GM18517 (cell line): ENCODE measurements at regions not wholly inside any gene's neighbourhood (a gene's known extent, or its start where the extent isn't known, plus 50 kb on each side); places are given as distances from the start of the nearest gene placed in this dataset.

Experiments
- ATAC-seq: cut with Tn5 transposase; IDR thresholded peaks from one replicate; pipeline ENCODE4 v1.9.1; 2021; ENCODE audit warnings: mild to moderate bottlenecking, moderate library complexity; ENCODE audit not compliant: unreplicated experiment

DNA sequence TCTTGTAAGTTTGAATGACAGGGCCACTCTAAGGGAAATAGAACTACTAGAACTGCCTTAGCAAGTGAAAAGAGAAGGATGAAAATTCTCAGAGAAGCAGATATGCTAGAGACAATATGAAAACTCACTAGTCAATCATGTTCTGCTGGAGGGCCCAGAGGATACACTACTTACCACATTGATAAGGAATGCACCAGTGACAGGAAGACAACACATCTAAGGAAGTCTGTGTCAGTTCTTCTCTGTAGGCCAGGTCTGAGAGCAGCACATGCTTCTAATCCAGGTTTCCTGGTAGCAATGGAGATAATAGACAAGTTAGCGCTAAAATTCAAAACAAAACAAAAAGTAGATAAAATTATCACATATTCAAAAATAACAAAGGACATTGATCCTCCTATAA, 235.2 kb upstream of the AKR1E2 start:
- no peak for ATAC-seq

GRCh38 chr10:4588824-4589223, 237.2 kb upstream of the AKR1E2 start:
- no peak for ATAC-seq

DNA sequence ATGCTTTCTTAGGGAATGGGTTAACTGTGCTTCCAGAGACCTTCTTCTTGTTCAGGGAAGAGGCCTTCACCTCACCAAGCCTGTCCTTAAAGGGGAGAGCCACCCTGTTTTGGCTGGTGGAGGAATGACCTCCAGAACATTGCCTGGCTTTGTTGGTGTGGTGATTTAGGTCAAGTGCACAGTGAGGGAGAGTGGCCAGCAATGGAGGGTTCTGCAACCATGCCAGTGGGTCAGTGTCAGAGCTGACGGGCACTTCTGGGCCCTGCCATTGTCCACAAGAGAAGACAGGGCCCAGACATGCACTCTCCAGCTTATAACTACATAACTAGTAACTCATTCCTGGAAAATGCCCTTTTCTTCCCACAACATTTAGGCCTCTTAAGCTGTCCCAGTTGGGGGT, 238.5 kb upstream of the AKR1E2 start:
- ATAC-seq: no peak

GRCh38 chr10:4586776-4587175, 239.2 kb upstream of the AKR1E2 start:
- ATAC-seq: no peak

DNA sequence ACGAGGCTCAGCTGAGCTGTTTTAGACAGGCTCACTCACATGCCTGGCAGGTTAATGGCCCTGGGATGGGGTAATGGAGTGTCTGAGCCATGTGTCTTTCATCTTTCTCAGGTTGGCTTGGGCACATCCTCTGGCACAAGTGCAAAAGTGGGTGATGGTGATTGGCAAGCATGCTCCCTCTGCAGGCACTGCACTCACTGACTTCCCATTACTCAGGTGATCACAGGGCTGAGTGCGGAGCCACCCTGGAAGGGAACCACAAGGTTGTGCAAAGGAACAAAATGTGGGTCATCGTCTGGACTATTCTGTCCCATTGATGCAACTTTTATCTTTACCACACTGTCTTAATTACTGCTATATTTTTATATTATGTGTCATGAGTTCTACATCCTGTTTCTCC, 244.1 kb upstream of the AKR1E2 start:
- no peak for ATAC-seq

DNA sequence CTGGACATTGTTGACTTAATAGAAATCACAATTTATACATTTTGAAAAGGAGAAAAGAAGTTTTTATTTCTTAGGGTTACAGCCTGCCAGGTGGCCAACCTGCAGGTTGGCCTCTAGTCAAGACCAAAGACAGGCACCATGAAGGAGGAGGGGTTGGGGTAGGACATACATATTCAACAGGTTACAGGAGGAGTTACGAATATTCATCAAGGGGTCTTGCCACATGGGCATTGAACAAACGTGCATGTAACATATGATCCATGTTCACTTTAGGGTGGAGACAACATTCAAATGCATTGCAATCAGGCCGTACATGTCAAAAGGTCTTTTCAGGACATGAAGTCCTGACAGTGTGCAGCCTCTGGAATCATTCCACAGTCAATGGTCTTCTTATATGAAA, 246.2 kb upstream of the AKR1E2 start:
- ATAC-seq: no peak

DNA sequence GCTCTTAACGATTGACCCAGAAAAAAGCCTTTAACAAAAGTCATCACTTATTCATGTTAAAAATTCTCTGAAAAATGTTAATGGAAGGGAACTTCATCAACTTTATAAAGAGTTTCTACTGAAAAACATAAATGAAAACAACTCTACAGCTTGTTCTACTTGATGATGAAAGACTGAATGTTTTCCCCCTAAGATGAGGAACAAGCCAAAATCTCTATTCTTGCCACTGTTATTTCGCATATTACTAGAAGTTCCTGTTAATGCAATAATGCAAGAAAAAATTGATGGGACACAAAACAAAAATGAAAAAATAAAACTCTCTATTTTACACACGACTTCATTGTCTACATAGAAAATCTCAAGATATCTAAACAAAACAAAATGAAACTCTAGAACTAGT, 249.8 kb upstream of the AKR1E2 start:
- no peak for ATAC-seq

- no peak for ATAC-seq
These were observed 256.9 kb upstream of the AKR1E2 start for GRCh38 chr10:4569151-4569550.

DNA sequence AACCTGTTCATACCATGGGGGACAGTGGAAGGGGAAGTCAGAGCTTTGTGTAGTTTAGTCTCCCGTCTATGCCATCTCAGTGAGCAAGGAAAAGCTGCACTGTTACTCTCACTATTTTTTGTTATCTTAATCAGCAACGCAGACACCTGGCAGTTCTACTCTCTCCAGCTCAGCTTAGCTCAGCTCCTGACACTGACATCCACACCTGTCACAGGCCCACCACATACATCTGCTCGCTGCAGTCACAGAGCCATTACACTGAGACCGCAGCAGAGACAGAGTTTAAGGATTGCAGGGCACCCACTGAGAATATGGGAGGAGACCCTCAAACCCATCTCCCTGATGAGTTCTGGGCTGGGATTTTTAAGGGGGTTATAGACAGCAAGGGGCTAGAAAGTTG, 257.3 kb upstream of the AKR1E2 start:
- ATAC-seq: no peak

- ATAC-seq: no peak
These were observed 257.9 kb upstream of the AKR1E2 start for GRCh38 chr10:4568086-4568485.

- no peak for ATAC-seq
These were observed 258.4 kb upstream of the AKR1E2 start for GRCh38 chr10:4567637-4568036.

- ATAC-seq: no peak
These were observed 260.0 kb upstream of the AKR1E2 start for GRCh38 chr10:4566011-4566410.

DNA sequence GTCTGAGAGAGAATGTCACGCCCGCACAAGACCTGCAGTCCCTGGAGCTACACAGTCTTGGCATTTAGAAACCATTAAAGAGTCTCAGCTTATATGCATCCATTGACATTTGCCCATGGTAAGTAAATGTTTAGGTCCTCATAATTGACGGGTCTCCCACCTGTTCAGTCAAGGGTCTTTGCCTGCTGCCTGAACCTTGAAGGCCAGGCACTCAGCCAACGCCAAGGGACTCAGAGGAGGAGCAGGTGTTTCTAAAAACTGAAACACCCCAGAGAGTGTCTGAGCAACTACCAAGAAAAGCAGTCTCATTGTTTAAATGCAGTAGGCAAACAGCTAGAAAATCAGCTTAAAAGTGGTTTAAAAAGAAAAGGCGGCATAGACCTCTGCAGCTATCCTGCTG, 264.7 kb upstream of the AKR1E2 start:
- ATAC-seq: no peak

DNA sequence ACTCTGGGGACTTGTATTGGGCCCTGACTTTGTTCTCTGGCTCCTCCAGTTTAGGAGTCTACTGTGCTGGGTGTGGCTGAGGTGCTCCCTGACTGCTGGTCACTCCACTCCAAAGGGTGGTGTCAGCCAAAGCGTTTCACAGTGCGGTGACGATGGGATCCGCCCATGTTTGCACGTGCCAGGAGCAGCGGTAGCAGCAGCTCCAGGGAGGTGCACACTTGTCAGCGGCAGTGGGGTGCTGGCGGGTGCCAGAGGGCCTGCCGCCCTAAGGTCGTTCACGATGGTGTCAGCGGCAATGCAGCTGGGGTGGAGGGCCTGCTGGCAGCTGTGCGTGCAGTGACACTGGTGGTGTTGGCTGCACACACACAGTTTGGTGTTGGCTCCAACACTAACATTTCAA, 268.5 kb upstream of the AKR1E2 start:
- ATAC-seq: no peak

DNA sequence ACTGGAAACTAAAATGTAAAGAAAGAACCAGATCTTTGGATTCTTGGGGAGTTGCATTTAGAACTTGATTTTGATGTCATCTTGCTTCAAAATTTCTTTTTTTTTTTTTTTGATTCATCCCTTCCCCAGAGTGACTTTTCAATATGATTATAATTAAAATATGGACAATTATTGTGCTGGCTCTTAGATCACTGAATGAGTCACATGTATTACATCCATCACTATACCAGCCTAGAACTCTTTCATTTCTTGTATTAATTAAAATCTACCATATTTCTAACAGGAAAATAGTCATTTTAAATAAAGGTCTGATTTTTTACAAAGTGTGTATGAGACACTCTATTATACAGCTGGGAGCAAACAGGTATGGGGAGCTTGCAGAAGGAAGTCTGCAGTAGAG, 269.5 kb upstream of the AKR1E2 start:
- no peak for ATAC-seq

GRCh38 chr10:4555920-4556319, 270.1 kb upstream of the AKR1E2 start:
- no peak for ATAC-seq

DNA sequence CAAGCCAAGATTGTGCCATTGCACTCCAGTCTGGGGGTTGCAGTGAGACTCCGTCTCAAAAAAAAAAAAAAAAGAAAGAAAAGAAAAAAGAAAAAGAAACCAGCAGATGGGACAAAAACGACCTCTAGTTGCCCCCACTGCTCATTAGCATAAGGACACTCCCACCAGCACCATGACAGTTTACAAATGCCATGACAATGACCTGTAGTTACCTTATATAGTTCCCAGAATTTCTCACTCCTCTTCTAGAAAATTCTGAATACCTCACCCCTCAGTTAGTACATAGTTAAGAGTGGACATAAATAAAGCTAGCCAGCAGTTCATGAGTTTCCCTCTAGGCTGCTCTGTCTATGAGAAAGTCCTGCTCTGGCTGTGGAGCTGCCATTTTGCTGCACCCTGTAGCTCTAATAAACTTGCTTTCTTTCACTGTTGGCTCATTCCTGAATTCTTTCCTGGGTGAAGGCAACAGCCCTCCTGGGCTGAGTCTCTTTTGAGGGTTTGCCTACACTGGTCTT, 276.8 kb upstream of the AKR1E2 start:
- no peak for ATAC-seq

GRCh38 chr10:4546931-4547330, 279.1 kb upstream of the AKR1E2 start:
- no peak for ATAC-seq

GRCh38 chr10:4546500-4546899, 279.5 kb upstream of the AKR1E2 start:
- ATAC-seq: no peak

DNA sequence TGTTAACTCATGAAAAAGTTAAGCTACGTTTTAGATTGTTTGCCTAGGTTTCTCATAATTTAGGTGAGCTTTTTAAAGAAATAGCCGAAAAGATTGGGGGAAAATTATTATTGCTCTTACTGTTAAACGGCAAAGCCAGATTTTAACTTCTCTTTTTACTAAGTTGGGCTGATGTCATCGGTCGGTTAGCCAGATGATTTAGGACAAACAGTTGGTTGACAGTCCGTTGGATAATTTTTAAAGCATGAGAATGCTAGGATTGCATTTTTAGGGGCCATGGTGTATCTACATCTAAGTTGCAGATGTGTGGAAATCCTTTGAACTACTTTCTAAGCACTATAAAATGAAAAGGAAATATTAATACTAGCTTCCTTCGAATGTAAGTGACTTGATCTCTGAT, 280.9 kb upstream of the AKR1E2 start:
- no peak for ATAC-seq

GRCh38 chr10:4543938-4544533, 282.0 kb upstream of the AKR1E2 start:
- ATAC-seq: no peak

GRCh38 chr10:4541292-4541691, 284.7 kb upstream of the AKR1E2 start:
- no peak for ATAC-seq

DNA sequence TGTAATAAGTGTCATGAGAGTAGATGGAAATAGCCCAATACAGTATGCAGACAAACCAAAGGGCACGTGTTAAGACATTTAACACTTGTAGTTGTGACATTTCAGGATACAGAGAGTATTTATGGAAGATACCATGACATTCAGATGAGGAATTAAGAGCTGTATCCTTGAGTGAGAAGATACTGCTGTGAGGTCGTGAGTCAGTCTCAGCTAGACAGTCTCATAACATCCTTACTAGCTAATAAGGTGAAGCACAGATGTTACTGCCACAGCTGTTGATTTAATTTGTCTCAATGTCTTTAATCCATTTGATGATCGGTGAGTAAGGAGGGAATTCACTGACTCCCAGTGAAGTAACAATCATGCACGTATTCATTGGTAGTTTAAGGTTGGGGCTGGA, 288.0 kb upstream of the AKR1E2 start:
- ATAC-seq: no peak
